NB4 (cell line): ENCODE measurements at regions not wholly inside any gene's neighbourhood (a gene's known extent, or its start where the extent isn't known, plus 50 kb on each side); places are given as distances from the start of the nearest gene placed in this dataset.

Experiments
- CTCF ChIP-seq: IDR thresholded peaks from one replicate; pipeline ENCODE4 v1.5.1; 2012; ENCODE audit warnings: low read depth, low read length
- MAX ChIP-seq: IDR thresholded peaks from 2 replicates; pipeline ENCODE4 v1.6.1; 2011; ENCODE audit warnings: low read depth, low read length
- MYC ChIP-seq: IDR thresholded peaks from 2 replicates; pipeline ENCODE4 v1.6.1; 2011; ENCODE audit warnings: low read depth, low read length
- POLR2A ChIP-seq: IDR thresholded peaks from 2 replicates; pipeline ENCODE4 v1.6.1; 2011; ENCODE audit warnings: mild to moderate bottlenecking; ENCODE audit not compliant: insufficient read length; ENCODE audit errors: extremely low read depth

- TF ChIP-seq CTCF = no peak
- no peak for TF ChIP-seq POLR2A
- no peak for TF ChIP-seq MAX
- no peak for TF ChIP-seq MYC
These were observed 76.5 kb downstream of the C1D start for GRCh38 chr2:67986258-67986657.
